ENCODE measurements at regions not wholly inside any gene's neighbourhood (a gene's known extent, or its start where the extent isn't known, plus 50 kb on each side); places are given as distances from the start of the nearest gene placed in this dataset.

DNA sequence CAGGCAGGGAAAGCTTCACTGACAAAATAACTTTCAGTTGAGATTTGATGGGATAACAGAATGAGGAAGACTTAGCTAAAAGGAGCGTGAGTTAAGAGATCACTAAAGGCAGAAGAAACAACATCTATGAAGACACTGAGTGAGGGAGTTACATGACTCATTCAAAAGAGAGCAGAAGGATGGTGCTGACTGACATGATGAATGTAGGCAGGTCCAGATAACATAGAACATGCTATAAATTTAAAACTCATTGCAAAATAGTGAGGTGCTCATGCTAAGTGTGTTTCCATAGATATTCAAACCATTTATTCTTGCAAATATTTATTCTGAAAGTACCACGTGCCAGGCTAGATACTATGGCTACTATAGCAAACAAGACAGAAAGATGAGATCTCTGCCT, 116.4 kb upstream of the DGKB start:
- TF ChIP-seq, protein P1, sequence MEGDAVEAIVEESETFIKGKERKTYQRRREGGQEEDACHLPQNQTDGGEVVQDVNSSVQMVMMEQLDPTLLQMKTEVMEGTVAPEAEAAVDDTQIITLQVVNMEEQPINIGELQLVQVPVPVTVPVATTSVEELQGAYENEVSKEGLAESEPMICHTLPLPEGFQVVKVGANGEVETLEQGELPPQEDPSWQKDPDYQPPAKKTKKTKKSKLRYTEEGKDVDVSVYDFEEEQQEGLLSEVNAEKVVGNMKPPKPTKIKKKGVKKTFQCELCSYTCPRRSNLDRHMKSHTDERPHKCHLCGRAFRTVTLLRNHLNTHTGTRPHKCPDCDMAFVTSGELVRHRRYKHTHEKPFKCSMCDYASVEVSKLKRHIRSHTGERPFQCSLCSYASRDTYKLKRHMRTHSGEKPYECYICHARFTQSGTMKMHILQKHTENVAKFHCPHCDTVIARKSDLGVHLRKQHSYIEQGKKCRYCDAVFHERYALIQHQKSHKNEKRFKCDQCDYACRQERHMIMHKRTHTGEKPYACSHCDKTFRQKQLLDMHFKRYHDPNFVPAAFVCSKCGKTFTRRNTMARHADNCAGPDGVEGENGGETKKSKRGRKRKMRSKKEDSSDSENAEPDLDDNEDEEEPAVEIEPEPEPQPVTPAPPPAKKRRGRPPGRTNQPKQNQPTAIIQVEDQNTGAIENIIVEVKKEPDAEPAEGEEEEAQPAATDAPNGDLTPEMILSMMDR (IDR thresholded peaks at IDR 0.05) = no peak
- H3K4me1 Mint-ChIP-seq (ENCODE audit: unreplicated experiment) = peaks cover 8% of the 10 kb centered on the region
- no peaks in the 10 kb centered on the region for H3K27me3 Mint-ChIP-seq (ENCODE audit: unreplicated experiment)

DNA sequence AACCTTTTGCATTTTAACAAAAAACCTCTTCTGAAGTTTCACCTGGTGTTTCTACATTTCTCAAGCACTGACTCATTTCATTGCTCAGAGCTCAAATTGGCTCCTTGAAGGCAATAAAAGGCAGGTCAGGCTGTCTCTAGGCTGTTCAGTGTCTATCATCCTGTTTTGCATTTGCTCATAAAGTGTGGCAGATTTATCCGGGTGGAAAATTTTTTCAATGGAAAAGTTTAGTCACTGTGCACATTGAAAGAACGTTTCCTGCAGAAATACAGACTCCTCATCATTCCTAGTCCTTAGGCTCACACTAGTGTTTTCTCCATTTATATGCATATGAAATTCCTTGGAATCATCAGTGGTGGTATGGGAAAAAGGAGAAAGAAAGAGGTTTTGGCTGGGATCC, 114.2 kb upstream of the DGKB start:
- Mint-ChIP-seq H3K9me3 (ENCODE audit: unreplicated experiment) (no peaks in the 10 kb centered on the region), H3K4me3 (ENCODE audit: unreplicated experiment) (no peak overlapping the region), H3K27ac (ENCODE audit: unreplicated experiment) (no peak overlapping the region), H3K36me3 (ENCODE audit: unreplicated experiment) (no peaks in the 10 kb centered on the region), H3K4me1 (ENCODE audit: unreplicated experiment) (peaks cover 8% of the 10 kb centered on the region), H3K27me3 (ENCODE audit: unreplicated experiment) (no peaks in the 10 kb centered on the region)
- TF ChIP-seq, protein P1 (IDR thresholded peaks at IDR 0.05) = no peak
- DNase-seq (ENCODE audit: extremely low spot score, unreplicated experiment) = no peak

More for the DNA sequence above, 116.4 kb upstream of the DGKB start:
- no peaks in the 10 kb centered on the region for H3K9me3 Mint-ChIP-seq (ENCODE audit: unreplicated experiment)
- H3K27ac Mint-ChIP-seq (ENCODE audit: unreplicated experiment) = no peak overlapping the region
- no peak overlapping the region for H3K4me3 Mint-ChIP-seq (ENCODE audit: unreplicated experiment)
- DNase-seq (ENCODE audit: extremely low spot score, unreplicated experiment) = no peak
- no peaks in the 10 kb centered on the region for H3K36me3 Mint-ChIP-seq (ENCODE audit: unreplicated experiment)

DNA sequence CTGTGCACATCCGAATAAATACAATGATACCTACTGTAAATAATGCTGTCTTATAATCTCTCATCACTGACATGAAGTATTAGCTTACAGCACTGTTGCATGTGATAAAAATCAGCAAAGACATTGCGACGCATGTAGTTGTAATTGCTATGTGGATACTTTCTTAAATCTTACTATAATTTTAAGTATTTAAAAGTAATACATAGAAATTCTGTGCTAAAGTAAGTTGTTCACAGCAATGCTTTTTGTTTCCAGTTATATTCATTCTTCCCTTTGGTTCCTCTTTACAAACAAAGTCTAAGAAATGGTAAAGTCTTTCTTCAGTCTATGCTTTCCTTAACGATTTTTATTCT, 113.7 kb upstream of the DGKB start:
- no peak overlapping the region for H3K4me3 Mint-ChIP-seq (ENCODE audit: unreplicated experiment)
- no peak overlapping the region for H3K27ac Mint-ChIP-seq (ENCODE audit: unreplicated experiment)

DNA sequence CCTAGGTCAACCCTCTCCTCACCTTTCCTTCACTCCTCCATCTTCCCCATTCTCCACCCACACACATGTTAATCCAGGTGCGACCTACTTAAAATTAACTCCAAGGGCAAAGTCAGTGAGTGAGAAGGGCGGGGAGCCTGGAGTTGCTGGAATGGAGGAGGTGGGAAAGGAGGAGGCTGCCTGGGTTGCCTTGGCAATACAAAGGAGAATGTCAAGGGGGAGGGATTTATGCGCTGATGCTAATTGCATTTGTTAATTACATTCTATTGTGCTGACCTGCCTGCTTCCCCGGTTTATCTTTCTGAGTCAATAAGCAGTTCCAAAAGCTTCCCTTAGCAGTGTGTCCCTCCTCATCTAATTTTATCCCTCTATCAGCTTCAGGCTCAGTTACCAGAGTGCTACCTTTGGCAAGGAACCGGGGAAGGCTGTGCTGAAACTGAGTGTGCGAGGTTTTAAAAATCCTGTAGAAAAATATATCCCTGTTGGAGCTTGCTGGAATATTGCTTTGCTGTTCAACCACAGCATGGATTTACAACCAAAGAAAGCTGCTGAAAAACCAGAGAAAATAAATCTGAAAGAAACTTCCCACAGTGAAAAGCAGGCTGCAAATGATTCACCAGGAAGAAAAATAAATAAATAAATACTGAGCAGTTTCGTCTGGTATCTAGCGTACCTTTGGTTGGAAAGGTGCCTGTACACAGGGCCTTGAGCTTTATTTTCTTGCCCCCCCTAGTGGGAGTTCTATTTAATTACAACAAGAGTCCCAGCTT, 113.2 kb upstream of the DGKB start:
- H3K27ac Mint-ChIP-seq (ENCODE audit: unreplicated experiment) = no peak overlapping the region

More for the DNA sequence above, 113.7 kb upstream of the DGKB start:
- TF ChIP-seq, protein P1 (IDR thresholded peaks at IDR 0.05) = no peak
- Mint-ChIP-seq H3K27me3 (ENCODE audit: unreplicated experiment) (no peaks in the 10 kb centered on the region), H3K4me1 (ENCODE audit: unreplicated experiment) (peaks cover 8% of the 10 kb centered on the region), H3K9me3 (ENCODE audit: unreplicated experiment) (no peaks in the 10 kb centered on the region), H3K36me3 (ENCODE audit: unreplicated experiment) (no peaks in the 10 kb centered on the region)
- DNase-seq (ENCODE audit: extremely low spot score, unreplicated experiment) = no peak

DNA sequence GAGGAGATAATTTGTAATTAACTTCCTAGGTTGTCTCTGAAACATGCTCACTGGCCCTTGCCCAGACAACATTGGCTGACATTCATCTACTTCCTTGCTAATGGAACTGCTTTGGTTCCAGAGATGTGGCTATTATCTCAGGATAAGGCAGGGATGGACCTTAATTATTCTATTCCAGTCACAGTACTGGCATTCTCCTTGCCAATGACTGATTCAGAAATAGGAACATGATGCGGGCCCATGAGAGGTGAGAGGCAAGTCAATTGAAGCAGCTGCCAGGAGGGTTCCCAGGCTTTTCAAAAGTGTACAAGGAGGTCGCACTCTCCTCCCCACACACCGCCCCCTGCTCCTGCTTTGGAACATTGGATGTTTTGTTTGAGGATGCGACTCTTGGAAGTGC, 109.6 kb upstream of the DGKB start:
- Mint-ChIP-seq H3K4me3 (ENCODE audit: unreplicated experiment) (no peak overlapping the region), H3K27ac (ENCODE audit: unreplicated experiment) (no peak overlapping the region), H3K9me3 (ENCODE audit: unreplicated experiment) (no peaks in the 10 kb centered on the region), H3K36me3 (ENCODE audit: unreplicated experiment) (no peaks in the 10 kb centered on the region), H3K27me3 (ENCODE audit: unreplicated experiment) (no peaks in the 10 kb centered on the region), H3K4me1 (ENCODE audit: unreplicated experiment) (peaks cover 8% of the 10 kb centered on the region)
- DNase-seq (ENCODE audit: extremely low spot score, unreplicated experiment) = no peak
- TF ChIP-seq, protein P1 (IDR thresholded peaks at IDR 0.05) = no peak

More for the DNA sequence above, 113.2 kb upstream of the DGKB start:
- Mint-ChIP-seq H3K36me3 (ENCODE audit: unreplicated experiment) (no peaks in the 10 kb centered on the region), H3K4me1 (ENCODE audit: unreplicated experiment) (peaks cover 8% of the 10 kb centered on the region), H3K27me3 (ENCODE audit: unreplicated experiment) (no peaks in the 10 kb centered on the region), H3K4me3 (ENCODE audit: unreplicated experiment) (peak overlapping the region; percentile 29), H3K9me3 (ENCODE audit: unreplicated experiment) (no peaks in the 10 kb centered on the region)
- TF ChIP-seq, protein P1 (IDR thresholded peaks at IDR 0.05) = peak; percentile 83
- no peak for DNase-seq (ENCODE audit: extremely low spot score, unreplicated experiment)
